GM11168 (cell line): ENCODE measurements at regions not wholly inside any gene's neighbourhood (a gene's known extent, or its start where the extent isn't known, plus 50 kb on each side); places are given as distances from the start of the nearest gene placed in this dataset.

Source experiments
- in situ Hi-C: fragments of 300-500 bp; cut with MboI; formaldehyde crosslinking; loops from one replicate; pipeline ENCODE4 v1.12.0; 2022; ENCODE audit warnings: low sequenced_read_pairs; ENCODE audit not compliant: unreplicated experiment

DNA sequence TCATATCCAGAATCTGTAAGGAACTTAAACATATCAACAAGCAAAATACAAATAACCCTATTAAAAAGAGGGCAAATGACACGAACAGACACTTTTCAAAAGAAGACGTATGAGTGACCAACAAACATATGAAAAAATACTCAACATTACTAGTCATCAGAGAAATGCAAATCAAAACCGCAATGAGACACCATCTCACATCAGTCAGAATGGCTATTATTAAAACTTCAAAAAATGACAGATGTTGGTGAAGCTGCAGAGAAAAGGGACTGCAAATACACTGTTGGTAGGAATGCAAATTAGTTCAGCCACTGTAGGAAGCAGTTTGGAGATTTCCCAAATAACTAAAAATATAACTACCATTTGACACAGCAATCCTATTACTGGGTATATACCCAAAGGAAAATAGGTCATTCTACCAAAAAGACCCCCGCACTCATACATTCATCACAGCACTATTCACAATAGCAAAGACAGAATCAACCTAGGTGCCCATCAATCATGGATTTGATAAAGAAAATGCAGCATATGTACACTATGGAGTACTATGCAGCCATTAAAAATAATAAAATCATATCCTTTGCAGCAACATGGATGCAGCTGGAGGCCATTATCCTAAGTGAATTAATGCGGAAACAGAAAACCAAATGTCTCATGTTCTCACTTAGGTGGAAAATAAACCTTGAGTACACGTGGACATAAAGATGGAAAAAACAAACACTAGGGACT lies 230.1 kb upstream of the RAB4A start:
- in situ Hi-C loops = no loop called here

DNA sequence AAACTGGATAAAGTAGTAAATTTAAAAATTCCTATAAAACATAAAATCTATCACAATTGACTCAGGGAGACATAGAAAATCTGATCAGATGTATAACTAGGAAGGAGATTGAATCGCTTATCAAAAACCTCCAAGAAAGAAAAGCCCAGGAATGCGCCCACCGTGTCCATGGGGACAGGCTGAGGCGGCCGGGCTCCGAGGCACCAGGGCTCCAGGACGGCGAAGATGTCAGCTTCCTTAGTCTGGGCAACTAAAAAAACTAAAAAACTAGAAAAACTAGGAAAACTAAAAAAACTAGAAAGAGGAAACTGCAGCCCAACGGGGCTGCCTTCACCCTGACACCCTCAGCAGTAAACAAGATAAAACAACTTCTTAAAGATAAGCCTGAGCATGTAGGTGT lies 229.0 kb upstream of the RAB4A start:
- in situ Hi-C loops = no loop called here

DNA sequence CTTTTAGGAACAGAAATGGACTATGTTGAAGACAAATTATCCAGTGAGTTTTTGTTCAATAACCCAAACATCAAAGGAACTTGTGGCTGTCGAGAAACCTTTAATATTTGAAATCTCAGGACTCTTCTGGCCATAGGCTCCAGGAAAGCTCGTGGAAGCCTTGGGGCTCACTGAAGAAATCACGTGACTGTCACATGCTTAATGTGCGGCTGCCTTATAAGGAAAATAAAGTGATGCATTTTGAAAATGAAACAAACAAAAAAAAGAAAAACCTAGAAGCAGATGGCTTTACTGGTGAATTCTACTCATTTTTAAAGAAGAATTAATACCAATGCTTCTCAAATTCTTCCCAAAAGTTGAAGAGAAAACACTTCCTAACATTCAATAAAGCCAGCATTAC lies 228.4 kb upstream of the RAB4A start:
- in situ Hi-C loops = no loop called here

- in situ Hi-C loops = no loop called here
These were observed 227.8 kb upstream of the RAB4A start for GRCh38 chr1:229043115-229043514.

- in situ Hi-C loops = no loop called here
These were observed 224.6 kb upstream of the RAB4A start for GRCh38 chr1:229046251-229046853.

DNA sequence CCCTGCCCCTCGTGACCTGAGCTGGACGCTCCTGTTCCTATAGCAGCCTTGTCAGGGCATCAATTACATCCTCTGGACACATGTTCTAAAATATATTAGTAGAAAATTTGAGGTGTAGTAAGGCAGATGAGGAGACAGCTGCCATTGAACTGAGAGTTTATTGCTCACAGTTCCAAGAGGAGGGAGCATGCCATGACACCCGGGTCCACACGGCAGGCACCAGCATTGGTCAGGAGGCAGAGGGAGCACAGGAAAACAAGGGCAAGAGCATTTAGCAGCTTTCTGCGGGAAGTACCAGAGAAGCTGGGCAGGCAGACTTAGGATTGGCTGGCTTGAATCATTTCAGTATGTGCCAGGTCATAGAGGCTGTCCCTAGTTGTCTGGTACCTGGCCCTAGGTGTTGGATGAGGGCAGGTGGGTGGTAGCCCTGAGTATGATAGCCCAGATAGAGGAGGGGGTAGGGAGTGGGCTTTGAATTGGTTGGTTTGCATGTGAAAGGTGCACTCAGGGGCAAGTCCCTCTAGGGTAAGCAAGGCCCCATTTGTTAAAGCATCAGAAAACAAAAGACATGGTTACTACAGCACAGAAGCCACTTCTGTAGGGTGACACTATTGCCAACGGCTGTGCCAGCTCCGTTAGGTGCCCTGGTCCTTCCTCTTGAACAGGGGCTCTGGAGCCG lies 223.6 kb upstream of the RAB4A start:
- in situ Hi-C loops = no loop called here

DNA sequence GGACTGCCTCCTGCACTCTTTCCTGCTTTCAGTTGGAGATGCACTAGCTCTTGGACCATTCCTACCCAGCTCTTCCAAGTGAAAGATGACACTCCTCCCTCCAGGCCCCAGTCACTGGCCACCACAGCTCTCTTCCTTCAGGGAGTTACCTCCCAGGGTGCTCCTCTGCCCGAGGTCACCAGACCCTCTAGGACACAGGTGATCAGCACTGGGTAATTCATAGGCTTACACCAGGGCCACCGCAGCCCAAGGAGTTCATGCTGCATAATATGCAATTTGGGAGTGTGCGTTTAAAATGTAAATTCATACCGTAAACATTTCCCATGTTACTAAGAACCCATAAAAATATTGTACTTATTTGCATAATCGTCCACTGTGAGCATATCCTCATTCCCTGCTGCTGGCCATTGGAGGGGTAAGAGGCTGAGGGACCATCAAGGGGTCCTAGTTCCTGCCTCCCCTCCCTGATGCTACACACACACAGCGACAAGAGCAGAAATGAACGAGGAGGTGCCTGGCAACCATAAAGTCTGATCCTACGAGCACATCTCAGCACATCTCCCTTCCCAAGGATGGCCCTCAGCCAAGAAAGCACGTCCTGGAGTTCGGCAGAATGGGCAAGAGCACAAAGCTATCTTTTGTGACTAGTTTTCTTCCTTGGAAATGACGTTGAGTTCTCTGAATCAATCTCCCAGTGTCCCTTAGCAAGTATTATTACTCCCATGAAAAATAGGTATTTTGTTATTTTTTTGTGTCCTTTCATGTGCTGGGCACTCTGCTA lies 222.9 kb upstream of the RAB4A start:
- in situ Hi-C loops = no loop called here

DNA sequence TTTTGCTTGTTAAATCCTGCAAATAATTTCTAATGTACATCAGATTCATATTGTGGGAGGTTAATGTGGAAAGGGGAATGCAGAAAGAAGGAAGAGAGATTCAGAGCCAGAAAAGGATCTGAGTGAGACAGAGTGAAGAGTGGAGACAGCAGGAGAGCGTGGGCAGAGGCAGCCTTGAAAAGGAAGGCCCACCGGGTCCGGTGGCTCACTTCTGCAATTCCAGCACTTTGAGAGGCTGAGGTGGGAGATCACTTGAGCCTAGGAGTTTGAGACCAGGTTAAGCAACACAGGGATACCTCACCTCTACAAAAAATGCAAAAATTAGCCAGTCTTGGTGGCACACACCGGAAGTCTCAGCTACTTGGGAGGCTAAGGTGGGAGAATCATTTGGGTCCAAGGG lies 222.0 kb upstream of the RAB4A start:
- in situ Hi-C loops = no loop called here

GRCh38 chr1:229056046-229056445 lies 214.9 kb upstream of the RAB4A start:
- in situ Hi-C loops = no loop called here

GRCh38 chr1:229058111-229058561 lies 212.8 kb upstream of the RAB4A start:
- in situ Hi-C loops = no loop called here

DNA sequence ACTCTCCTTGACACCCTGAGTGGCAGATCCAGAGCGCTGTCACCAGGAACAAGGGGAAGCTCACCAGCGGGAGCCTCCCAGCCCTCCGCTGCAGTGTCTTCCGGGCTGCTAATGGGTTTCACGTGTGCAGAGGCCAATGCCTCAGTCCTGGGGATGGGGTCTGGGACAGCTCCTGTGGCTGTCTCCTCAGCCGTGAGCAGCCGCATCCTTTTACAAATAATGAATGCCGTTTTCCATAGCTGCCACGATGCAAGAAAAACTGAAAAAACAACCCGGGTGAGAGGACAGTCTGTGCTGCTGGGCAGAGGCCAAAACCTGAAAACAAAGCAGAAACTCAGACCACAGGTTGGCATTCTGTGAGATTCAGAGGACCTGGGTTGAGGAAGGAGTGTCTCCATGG lies 212.2 kb upstream of the RAB4A start:
- in situ Hi-C loops = no loop called here

- in situ Hi-C loops = no loop called here
These were observed 211.0 kb upstream of the RAB4A start for GRCh38 chr1:229059671-229060539.

GRCh38 chr1:229062135-229062534 lies 208.8 kb upstream of the RAB4A start:
- in situ Hi-C loops = no loop called here

- in situ Hi-C loops = no loop called here
These were observed 207.6 kb upstream of the RAB4A start for GRCh38 chr1:229063154-229063773.

DNA sequence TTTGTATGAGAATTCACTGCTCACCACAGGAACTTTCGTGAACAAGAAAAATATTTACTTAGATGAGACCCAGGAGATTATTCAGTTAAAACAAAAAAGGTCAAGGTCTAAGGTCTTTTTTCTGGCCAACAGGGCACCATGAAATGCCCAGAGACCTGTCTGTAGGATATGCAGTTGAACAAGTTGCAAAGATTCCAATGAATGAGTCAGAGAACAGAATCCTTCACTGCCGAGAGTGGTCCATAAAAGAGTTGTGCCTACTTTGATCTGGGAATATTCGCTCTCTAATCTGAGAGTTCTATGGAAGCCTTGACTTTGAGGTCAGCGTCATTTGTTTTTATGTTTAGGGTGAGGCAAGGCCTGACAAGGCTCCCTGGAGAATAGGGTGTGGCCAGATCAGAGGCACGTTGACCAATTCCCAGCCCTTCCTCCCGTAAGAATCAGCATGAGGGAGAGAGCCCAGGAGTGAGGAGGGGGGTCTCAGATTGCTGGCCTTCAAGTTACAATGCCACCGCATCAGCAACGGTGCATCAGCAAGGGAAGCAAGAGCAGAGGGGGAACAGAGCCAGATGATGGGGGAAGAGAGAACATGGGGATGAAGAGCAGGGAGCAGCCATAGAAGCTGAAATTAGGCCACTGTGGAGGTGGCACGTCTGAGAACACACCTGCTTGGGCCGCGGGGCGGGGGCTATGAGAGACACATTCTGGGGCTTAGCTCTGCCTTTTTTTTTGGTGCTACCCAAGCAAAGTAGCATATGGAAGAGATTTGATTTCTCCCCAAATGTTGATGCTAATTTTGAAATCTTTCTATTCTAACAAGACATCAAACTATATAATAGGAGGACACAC lies 206.4 kb upstream of the RAB4A start:
- in situ Hi-C loops = no loop called here

DNA sequence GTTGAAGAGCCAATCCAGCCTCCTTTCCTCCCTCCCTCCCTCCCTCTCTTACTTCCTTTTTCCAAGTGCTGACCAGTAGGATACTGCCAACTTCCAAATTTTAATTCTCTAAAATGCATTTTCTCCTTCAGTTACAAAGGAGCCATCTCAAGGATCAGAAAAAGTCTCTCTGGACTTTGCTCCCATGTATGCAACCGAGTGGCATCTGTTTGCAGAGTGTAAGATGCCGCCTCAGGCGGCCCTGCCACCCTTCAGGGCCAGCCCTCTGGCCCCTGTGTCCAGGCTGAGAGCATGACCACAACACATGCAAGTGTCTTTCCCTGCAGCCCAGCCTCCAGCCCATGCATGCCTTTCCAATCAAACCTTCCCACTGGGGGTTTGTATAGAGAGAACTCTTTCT lies 205.3 kb upstream of the RAB4A start:
- in situ Hi-C loops = no loop called here

DNA sequence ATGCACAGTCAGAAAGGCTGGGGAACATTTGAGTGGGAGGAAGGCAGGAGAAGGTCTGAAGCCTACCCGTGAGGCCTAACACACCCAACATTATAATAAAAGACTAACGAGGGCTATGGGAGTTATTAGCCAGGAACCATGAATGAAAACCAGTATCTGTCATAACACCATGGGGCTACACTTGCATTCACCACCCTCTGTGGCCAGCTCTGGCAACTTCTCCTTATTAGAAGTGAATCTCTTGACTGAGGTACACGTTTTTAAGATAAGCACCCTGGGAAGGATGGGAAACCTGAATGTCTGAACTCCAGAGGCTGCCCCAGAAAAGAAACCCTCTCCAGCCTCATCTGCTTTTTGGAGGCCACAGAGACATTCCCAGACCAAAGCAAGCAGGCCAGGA lies 204.3 kb upstream of the RAB4A start:
- in situ Hi-C loops = no loop called here

- in situ Hi-C loops = no loop called here
These were observed 203.4 kb upstream of the RAB4A start for GRCh38 chr1:229067546-229067945.
